Esophagus squamous epithelium (tissue), 5 donors: ENCODE measurements at regions not wholly inside any gene's neighbourhood (a gene's known extent, or its start where the extent isn't known, plus 50 kb on each side); places are given as distances from the start of the nearest gene placed in this dataset.

Experiments used
- DNase-seq: peaks from one replicate; lab custom pipeline; 2025; lab: John Stamatoyannopoulos, UW
- H3K27ac ChIP-seq, 4 donors: fragments of 200-600 bp; sonication (generic); one replicate each; pipeline ENCODE4 v1.5.1; 2016 to 2019; ENCODE audit warnings: mild to moderate bottlenecking in 1 of 4
- H3K27me3 ChIP-seq, 4 donors: fragments of 200-600 bp; sonication (generic); 1 replicate in 3 of 4; 2 replicates in 1 of 4; pipeline versions ENCODE4 v1.5.1 to v1.6.0; 2017 to 2021; ENCODE audit warnings: antibody characterized with exemption in 1 of 4
- H3K36me3 ChIP-seq, 3 donors: fragments of 200-600 bp; sonication (generic); one replicate each; pipeline ENCODE4 v1.5.1; 2016 to 2019
- H3K4me1 ChIP-seq, 3 donors: fragments of 200-600 bp; sonication (generic); one replicate each; pipeline ENCODE4 v1.5.1; 2017 to 2019
- H3K4me3 ChIP-seq, 4 donors: fragments of 200-600 bp; sonication (generic); 1 replicate in 3 of 4; 2 replicates in 1 of 4; pipeline ENCODE4 v1.5.1; 2016 to 2019; ENCODE audit warnings: mild to moderate bottlenecking in 2 of 4, moderate library complexity in 1 of 4
- H3K9me3 ChIP-seq, 3 donors: fragments of 200-600 bp; sonication (generic); one replicate each; pipeline ENCODE4 v1.5.1; 2016 to 2019
- POLR2A ChIP-seq, 4 donors: fragments of 450-650 bp; IDR thresholded peaks; one replicate each; pipeline ENCODE4 v1.6.1; 2017; ENCODE audit warnings: antibody characterized with exemption in 4 of 4, mild to moderate bottlenecking in 4 of 4, moderate library complexity in 3 of 4
- WGBS, 2 donors: methylation state at CpG; one replicate each; pipeline ENCODE4 v1.1.5; 2018; 5-methylcytosine and 5-hydroxymethylcytosine counted together
- intact Hi-C: fragments of 100-400 bp; cut with DNase I; formaldehyde crosslinking; loops from one replicate; pipeline ENCODE4 v1.15.0; 2022
- TF ChIP-seq, protein P1 (sequence below), 6 experiments: fragments of 450-650 bp in 4 of 6; fragments of 200-600 bp in 2 of 6; sonication (generic) in 2 of 6; IDR thresholded peaks; one replicate each; pipeline ENCODE4 v1.5.1; 2016 to 2019; ENCODE audit warnings: antibody characterized with exemption in 6 of 6, mild to moderate bottlenecking in 4 of 6, moderate library complexity in 4 of 6
- donor health status: DM: yes; HTN: yes; CAD: no.

DNA sequence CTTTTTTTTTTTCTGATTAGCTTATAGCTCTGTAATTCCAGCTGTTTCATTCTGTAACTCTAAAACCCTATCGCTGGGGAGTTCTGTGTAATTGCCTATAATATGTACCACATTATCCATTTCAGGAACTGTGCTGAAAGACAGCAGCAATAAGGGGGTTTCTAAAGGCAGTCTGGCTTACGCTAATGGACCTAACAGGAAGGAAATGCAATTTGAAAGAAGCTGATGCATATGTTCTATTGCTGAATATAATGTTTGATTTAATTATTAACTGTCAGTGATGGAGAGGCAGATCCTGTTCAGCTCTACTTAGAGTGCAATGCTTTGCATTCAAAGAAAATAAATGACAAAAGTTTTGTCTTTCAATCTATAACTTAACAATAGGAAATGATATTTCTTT, 209.4 kb upstream of the SNX7 start:
- DNase-seq, result no peak
- Histone ChIP-seq H3K9me3 (no peaks in the 10 kb centered on the region), H3K4me3 (no peak overlapping the region), H3K27me3 (peaks cover 0 to 4% (median 0%) of the 10 kb centered on the region in 4 donors), H3K27ac (no peak overlapping the region), H3K36me3 (no peaks in the 10 kb centered on the region), H3K4me1 (no peaks in the 10 kb centered on the region)
- intact Hi-C loops, result no loop called here
- TF ChIP-seq, protein P1, sequence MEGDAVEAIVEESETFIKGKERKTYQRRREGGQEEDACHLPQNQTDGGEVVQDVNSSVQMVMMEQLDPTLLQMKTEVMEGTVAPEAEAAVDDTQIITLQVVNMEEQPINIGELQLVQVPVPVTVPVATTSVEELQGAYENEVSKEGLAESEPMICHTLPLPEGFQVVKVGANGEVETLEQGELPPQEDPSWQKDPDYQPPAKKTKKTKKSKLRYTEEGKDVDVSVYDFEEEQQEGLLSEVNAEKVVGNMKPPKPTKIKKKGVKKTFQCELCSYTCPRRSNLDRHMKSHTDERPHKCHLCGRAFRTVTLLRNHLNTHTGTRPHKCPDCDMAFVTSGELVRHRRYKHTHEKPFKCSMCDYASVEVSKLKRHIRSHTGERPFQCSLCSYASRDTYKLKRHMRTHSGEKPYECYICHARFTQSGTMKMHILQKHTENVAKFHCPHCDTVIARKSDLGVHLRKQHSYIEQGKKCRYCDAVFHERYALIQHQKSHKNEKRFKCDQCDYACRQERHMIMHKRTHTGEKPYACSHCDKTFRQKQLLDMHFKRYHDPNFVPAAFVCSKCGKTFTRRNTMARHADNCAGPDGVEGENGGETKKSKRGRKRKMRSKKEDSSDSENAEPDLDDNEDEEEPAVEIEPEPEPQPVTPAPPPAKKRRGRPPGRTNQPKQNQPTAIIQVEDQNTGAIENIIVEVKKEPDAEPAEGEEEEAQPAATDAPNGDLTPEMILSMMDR (IDR thresholded peaks at IDR 0.05), result no peak
- no peak for TF ChIP-seq POLR2A (IDR thresholded peaks at IDR 0.05)
- WGBS, 2 donors, result 62 to 69% methylated on average over 2 of the region's 2 CpGs

DNA sequence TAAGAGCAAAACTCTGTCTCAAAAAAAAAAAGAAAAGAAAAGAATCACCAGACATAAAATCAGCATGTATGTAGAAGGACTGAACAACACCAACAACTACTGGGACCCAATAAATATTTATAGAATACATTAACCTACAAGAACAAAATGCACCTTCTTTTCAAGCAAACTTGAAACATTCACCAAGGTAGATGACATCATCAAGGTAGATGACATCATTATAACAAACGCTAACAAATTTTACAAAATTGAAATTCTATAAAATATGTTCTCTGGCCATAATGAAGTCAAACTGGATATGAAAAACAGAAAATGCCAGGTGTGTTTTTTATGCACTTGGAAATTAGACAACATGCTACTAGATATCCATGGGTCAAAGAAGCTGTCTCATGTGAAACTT, 220.2 kb upstream of the SNX7 start:
- no peaks in the 10 kb centered on the region for H3K36me3 ChIP-seq
- TF ChIP-seq, protein P1 (IDR thresholded peaks at IDR 0.05), result no peak
- TF ChIP-seq POLR2A (IDR thresholded peaks at IDR 0.05), result no peak
- DNase-seq, result no peak
- WGBS, 2 donors, result 81 to 92% methylated on average over 1 of the region's 1 CpG
- H3K27ac ChIP-seq, result no peak overlapping the region
- H3K27me3 ChIP-seq, result no peaks in the 10 kb centered on the region
- H3K4me3 ChIP-seq, result no peak overlapping the region
- intact Hi-C loops, result no loop called here
- no peaks in the 10 kb centered on the region for H3K9me3 ChIP-seq
- H3K4me1 ChIP-seq, result no peaks in the 10 kb centered on the region

DNA sequence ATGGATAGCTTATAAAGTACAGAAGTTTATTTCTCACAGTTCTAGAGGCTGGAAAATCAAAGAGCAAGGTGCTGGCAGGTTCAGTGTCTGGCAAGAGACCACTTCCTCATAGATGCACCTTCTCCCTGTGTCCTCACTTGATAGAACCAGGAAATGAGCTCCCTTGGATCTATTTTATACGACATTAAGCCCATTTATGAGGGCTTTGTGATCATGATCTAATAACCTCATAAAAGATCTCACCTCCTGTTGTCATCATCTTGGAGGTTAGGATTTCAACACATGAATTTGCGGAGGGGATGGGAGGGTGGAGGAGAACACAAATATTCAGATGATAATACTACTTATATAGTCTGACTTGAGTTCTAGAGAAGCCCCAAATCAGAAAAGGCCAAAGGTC, 222.1 kb upstream of the SNX7 start:
- 84 to 89% methylated on average over 2 of the region's 2 CpGs for WGBS, 2 donors
- Histone ChIP-seq H3K27ac (no peak overlapping the region), H3K4me3 (no peak overlapping the region), H3K36me3 (no peaks in the 10 kb centered on the region), H3K27me3 (no peaks in the 10 kb centered on the region), H3K4me1 (no peaks in the 10 kb centered on the region), H3K9me3 (no peaks in the 10 kb centered on the region)
- DNase-seq, result no peak
- intact Hi-C loops, result no loop called here
- TF ChIP-seq POLR2A (IDR thresholded peaks at IDR 0.05), result no peak
- TF ChIP-seq, protein P1 (IDR thresholded peaks at IDR 0.05), result no peak

DNA sequence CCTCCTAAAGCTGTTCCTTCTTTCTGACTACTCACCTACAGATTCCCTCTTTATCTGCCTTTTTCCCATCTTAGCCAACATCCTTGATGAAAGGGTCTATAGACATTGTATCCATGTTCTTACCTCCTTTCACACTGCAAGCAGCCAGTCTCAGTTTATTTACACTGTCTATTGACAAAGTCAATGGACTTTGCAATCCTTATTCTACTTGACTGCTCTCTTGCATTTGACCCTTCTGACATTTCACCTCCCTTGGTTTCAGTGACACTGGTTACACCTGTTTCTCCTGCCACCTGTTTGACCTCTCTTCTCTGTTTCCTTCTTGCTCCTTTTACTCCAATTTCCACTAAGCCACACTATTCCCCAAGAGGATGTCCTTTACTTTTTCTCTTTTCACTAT, 224.0 kb upstream of the SNX7 start:
- intact Hi-C loops, result no loop called here
- Histone ChIP-seq H3K36me3 (no peaks in the 10 kb centered on the region), H3K27ac (no peak overlapping the region), H3K4me1 (no peaks in the 10 kb centered on the region), H3K9me3 (no peaks in the 10 kb centered on the region), H3K4me3 (no peak overlapping the region), H3K27me3 (no peaks in the 10 kb centered on the region)
- DNase-seq, result no peak
- TF ChIP-seq, protein P1 (IDR thresholded peaks at IDR 0.05), result no peak
- no peak for TF ChIP-seq POLR2A (IDR thresholded peaks at IDR 0.05)

DNA sequence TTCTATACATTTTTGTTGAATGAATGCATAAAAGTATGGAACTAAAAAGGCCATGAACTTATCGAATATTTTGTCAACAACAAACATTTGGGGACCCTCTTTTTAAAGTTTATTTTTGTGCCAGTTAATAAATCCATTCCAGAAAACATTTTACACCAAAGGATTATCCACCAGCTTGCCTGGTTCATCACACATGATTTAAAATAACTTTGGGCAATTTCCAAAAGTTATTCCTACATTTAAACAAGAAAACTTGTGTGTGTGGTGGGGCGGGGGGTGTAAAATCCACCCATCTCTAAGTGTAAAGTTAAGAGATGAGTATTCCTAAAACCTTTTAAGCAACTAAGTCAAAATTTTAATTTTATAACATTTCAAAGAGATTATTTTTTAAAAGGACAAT, 224.5 kb upstream of the SNX7 start:
- intact Hi-C loops, result no loop called here
- H3K9me3 ChIP-seq, result no peaks in the 10 kb centered on the region
- H3K27ac ChIP-seq, result no peak overlapping the region
- 41 to 54% methylated on average over 2 of the region's 2 CpGs for WGBS, 2 donors
- no peak for TF ChIP-seq POLR2A (IDR thresholded peaks at IDR 0.05)
- TF ChIP-seq, protein P1 (IDR thresholded peaks at IDR 0.05), result no peak
- no peaks in the 10 kb centered on the region for H3K4me1 ChIP-seq
- no peak for DNase-seq
- H3K36me3 ChIP-seq, result no peaks in the 10 kb centered on the region
- H3K27me3 ChIP-seq, result no peaks in the 10 kb centered on the region
- no peak overlapping the region for H3K4me3 ChIP-seq
